B cell (primary cell): ENCODE measurements at regions not wholly inside any gene's neighbourhood (a gene's known extent, or its start where the extent isn't known, plus 50 kb on each side); places are given as distances from the start of the nearest gene placed in this dataset.

Experiments
- ATAC-seq: fragments of 200-7000 bp; cut with Tn5 transposase; one replicate; pipeline ENCODE4 v1.10.0; 2021; ENCODE audit warnings: low read depth, mild to moderate bottlenecking, moderate number of reproducible peaks, moderate library complexity
- CTCF ChIA-PET: fragments of 350-600 bp; sonication (Branson Sonifier 250); formaldehyde crosslinking; loops from one replicate; lab custom pipeline; 2021; ENCODE audit warnings: antibody characterized with exemption, inconsistent platforms; lab: Charles Lee
- POLR2A ChIA-PET: fragments of 350-600 bp; sonication (Branson Sonifier 250); formaldehyde crosslinking; loops from one replicate; lab custom pipeline; 2021; ENCODE audit warnings: antibody characterized with exemption; lab: Charles Lee
- DNase-seq: peaks from one replicate; pipeline ENCODE4 v3.0.0; 2013
- H2AFZ ChIP-seq: 2 replicates; pipeline ENCODE4 v1.6.1; 2012; ENCODE audit warnings: mild to moderate bottlenecking, low read depth, low read length; ENCODE audit not compliant: insufficient read depth, poor library complexity, severe bottlenecking
- H3K27ac ChIP-seq, 2 donors: 1 replicate in 1 of 2; 2 replicates in 1 of 2; pipeline ENCODE4 v1.5.1; 2012 to 2013; ENCODE audit warnings: low read length in 2 of 2, mild to moderate bottlenecking in 2 of 2, moderate library complexity in 1 of 2
- H3K27me3 ChIP-seq, 4 experiments: fragments of 200-600 bp in 1 of 4; sonication (generic) in 1 of 4; replicated peaks in 1 of 4; 1 replicate in 2 of 4; 2 replicates in 2 of 4; pipeline versions ENCODE4 v1.6.1 to v1.7.0; 2013 to 2016; ENCODE audit warnings: low read length in 3 of 4, mild to moderate bottlenecking in 2 of 4, mixed read lengths in 1 of 4, moderate library complexity in 1 of 4; ENCODE audit not compliant: insufficient read depth in 4 of 4, control insufficient read depth in 3 of 4; ENCODE audit errors: control extremely low read depth in 1 of 4
- H3K36me3 ChIP-seq, 2 experiments: replicated peaks in 1 of 2; 1 replicate in 1 of 2; 2 replicates in 1 of 2; pipeline versions ENCODE4 v1.6.1 to v1.7.1; 2013; ENCODE audit warnings: low read length in 1 of 2; ENCODE audit not compliant: insufficient read depth in 2 of 2, control insufficient read depth in 1 of 2; ENCODE audit errors: control extremely low read depth in 1 of 2, extremely low read depth in 1 of 2
- H3K4me1 ChIP-seq, 2 donors: fragments of 200-600 bp in 1 of 2; sonication (generic) in 1 of 2; 1 replicate in 1 of 2; 2 replicates in 1 of 2; pipeline versions ENCODE4 v1.5.1 to v1.6.1; 2013 to 2017; ENCODE audit warnings: low read length in 2 of 2; ENCODE audit not compliant: control insufficient read depth in 2 of 2, insufficient read depth in 2 of 2
- H3K4me2 ChIP-seq: replicated peaks from 2 replicates; pipeline ENCODE3; 2012; ENCODE audit warnings: mild to moderate bottlenecking, low read depth, low read length; ENCODE audit not compliant: poor library complexity, severe bottlenecking
- H3K4me3 ChIP-seq, 5 experiments: fragments of 200-600 bp in 1 of 5; sonication (generic) in 1 of 5; 1 replicate in 3 of 5; 2 replicates in 2 of 5; pipeline versions ENCODE4 v1.5.1 to v1.7.0; 2011 to 2016; ENCODE audit warnings: low read length in 4 of 5, mild to moderate bottlenecking in 4 of 5, low read depth in 2 of 5, control low read depth in 1 of 5, moderate library complexity in 1 of 5; ENCODE audit not compliant: insufficient read depth in 1 of 5; ENCODE audit errors: control extremely low read depth in 1 of 5, extremely low read depth in 1 of 5
- H3K79me2 ChIP-seq: fragments of 200-600 bp; sonication (generic); one replicate; pipeline ENCODE4 v1.6.0; 2016; ENCODE audit warnings: low read length; ENCODE audit not compliant: control insufficient read depth, insufficient read depth
- H3K9ac ChIP-seq: fragments of 200-600 bp; sonication (generic); 2 replicates; pipeline ENCODE4 v1.6.1; 2017; ENCODE audit warnings: mild to moderate bottlenecking, low read length, moderate library complexity
- H3K9me3 ChIP-seq, 3 donors: one replicate each; pipeline versions ENCODE4 v1.6.1 to v1.7.1; 2013; ENCODE audit warnings: low read length in 2 of 3; ENCODE audit not compliant: control insufficient read depth in 2 of 3, insufficient read depth in 1 of 3; ENCODE audit errors: control extremely low read depth in 1 of 3
- H4K20me1 ChIP-seq: 2 replicates; pipeline ENCODE4 v1.6.0; 2012; ENCODE audit warnings: mild to moderate bottlenecking, low read length; ENCODE audit not compliant: insufficient read depth, control insufficient read depth, poor library complexity, severe bottlenecking
- H3K27ac Mint-ChIP-seq: one replicate; pipeline ENCODE4 v1.8.0; 2021; ENCODE audit warnings: mixed read lengths
- H3K27me3 Mint-ChIP-seq: one replicate; pipeline ENCODE4 v1.8.0; 2021; ENCODE audit warnings: mixed read lengths
- H3K4me1 Mint-ChIP-seq: one replicate; pipeline ENCODE4 v1.8.0; 2021; ENCODE audit warnings: mixed read lengths
- H3K4me3 Mint-ChIP-seq: one replicate; pipeline ENCODE4 v1.8.0; 2021; ENCODE audit warnings: mixed read lengths
- H3K9me3 Mint-ChIP-seq: one replicate; pipeline ENCODE4 v1.8.0; 2022; ENCODE audit warnings: mixed read lengths; ENCODE audit not compliant: insufficient read depth
- EZH2 ChIP-seq: IDR thresholded peaks from 2 replicates; pipeline ENCODE4 v1.6.1; 2012; ENCODE audit warnings: borderline replicate concordance, low read depth, mild to moderate bottlenecking, moderate library complexity, low read length; ENCODE audit not compliant: insufficient read depth, poor library complexity, severe bottlenecking
- WGBS: methylation state at CpG from one replicate; pipeline ENCODE4 v1.1.5; 2013; ENCODE audit warnings: missing lambda C conversion rate; ENCODE audit not compliant: insufficient coverage; 5-methylcytosine and 5-hydroxymethylcytosine counted together
- intact Hi-C: fragments of 100-400 bp; cut with micrococcal nuclease; formaldehyde crosslinking; loops from one replicate; pipeline ENCODE4 v1.10.0; 2022
- TF ChIP-seq, protein P1 (sequence below): fragments of 200-600 bp; IDR thresholded peaks from one replicate; pipeline ENCODE4 v1.8.0; 2022; ENCODE audit warnings: antibody characterized with exemption, mild to moderate bottlenecking

DNA sequence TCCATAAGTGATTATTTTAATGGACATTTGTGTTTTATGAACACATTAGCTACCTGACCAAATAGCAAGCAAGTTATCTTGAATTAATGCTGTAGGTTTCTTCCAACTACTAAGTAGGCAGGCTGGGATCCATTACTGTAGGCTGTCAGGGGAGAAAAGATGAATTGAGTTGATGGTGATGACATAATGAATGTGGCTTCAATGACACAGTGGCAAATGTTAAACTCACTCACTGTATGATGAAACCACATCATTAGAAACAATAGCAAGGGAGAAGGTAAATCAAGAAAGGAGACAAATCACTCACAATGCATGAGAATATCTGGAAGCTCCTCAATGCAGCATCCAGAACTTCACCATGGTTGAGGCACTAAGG lies 529.7 kb upstream of the CITED2 start:
- no peak for DNase-seq
- TF ChIP-seq, protein P1, sequence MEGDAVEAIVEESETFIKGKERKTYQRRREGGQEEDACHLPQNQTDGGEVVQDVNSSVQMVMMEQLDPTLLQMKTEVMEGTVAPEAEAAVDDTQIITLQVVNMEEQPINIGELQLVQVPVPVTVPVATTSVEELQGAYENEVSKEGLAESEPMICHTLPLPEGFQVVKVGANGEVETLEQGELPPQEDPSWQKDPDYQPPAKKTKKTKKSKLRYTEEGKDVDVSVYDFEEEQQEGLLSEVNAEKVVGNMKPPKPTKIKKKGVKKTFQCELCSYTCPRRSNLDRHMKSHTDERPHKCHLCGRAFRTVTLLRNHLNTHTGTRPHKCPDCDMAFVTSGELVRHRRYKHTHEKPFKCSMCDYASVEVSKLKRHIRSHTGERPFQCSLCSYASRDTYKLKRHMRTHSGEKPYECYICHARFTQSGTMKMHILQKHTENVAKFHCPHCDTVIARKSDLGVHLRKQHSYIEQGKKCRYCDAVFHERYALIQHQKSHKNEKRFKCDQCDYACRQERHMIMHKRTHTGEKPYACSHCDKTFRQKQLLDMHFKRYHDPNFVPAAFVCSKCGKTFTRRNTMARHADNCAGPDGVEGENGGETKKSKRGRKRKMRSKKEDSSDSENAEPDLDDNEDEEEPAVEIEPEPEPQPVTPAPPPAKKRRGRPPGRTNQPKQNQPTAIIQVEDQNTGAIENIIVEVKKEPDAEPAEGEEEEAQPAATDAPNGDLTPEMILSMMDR, result no peak
- no peak for TF ChIP-seq EZH2
- Histone ChIP-seq H3K27ac (peak overlapping the region in 1 of 2 donors; percentile 58), H3K4me2 (peak overlapping the region; percentile 44), H2AFZ (no peak overlapping the region), H3K4me3 (no peak overlapping the region), H3K9ac (no peak overlapping the region), H3K27me3 (no peaks in the 10 kb centered on the region), H3K36me3 (no peaks in the 10 kb centered on the region), H4K20me1 (no peaks in the 10 kb centered on the region), H3K79me2 (no peaks in the 10 kb centered on the region), H3K4me1 (peaks cover 0 to 14% of the 10 kb centered on the region in 2 donors), H3K9me3 (no peaks in the 10 kb centered on the region)
- POLR2A ChIA-PET, result no interaction called here
- no peaks in the 10 kb centered on the region for H3K27me3 Mint-ChIP-seq
- intact Hi-C loops, result no loop called here
- peak overlapping the region; percentile 47 for H3K27ac Mint-ChIP-seq
- no peaks in the 10 kb centered on the region for H3K9me3 Mint-ChIP-seq
- ATAC-seq, result no peak
- H3K4me1 Mint-ChIP-seq, result peaks cover 15% of the 10 kb centered on the region
- H3K4me3 Mint-ChIP-seq, result no peak overlapping the region
- CTCF ChIA-PET, result interaction anchor here (0.9 to 2.3 kb wide), 2 partner anchors 15 to 22 kb away, joined by 3 to 7 read pairs; no protein-coding TSS in a partner anchor

DNA sequence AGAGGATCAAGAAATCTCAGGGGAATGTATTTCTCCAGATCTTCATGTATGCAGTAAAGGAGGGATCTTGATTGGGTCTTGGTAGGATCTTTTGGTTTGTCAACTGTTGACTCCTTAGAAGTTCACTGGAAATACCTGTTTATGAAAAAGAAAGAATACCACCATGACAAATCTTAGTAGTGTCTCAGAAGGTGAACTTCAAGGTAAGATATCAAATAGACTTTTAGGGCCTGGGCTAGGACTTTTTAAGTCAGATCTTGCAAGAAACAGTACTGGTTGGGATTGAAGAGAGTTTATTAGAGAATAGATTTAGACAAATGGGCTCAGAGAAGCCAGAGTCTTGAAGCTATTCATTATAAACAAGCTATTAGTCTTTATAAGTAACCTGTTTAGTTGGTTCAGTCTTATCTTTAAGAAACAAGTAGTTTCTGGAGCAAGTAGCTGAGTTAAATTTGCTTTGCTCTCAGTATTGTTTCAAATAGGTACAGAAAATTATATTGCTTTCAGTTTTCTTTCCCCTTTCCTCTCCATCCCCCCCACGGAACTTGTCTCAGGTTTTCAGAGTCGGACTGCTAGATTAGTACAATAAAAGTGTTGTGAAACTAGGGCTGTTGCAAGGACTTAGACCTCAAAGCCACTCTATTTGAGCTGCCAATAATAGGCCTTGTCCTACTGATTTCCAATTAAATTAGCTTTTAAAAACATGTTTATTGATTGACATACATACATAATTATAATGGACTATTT lies 529.1 kb upstream of the CITED2 start:
- Histone ChIP-seq H3K4me2 (peak overlapping the region; percentile 44), H3K4me1 (peaks cover 0 to 14% of the 10 kb centered on the region in 2 donors), H2AFZ (peak overlapping the region; percentile 68), H4K20me1 (no peaks in the 10 kb centered on the region), H3K4me3 (peak overlapping the region in 1 of 5 experiments; percentile 11), H3K9me3 (no peaks in the 10 kb centered on the region), H3K36me3 (no peaks in the 10 kb centered on the region), H3K79me2 (no peaks in the 10 kb centered on the region), H3K27me3 (no peaks in the 10 kb centered on the region), H3K27ac (peak overlapping the region; percentile 58 to 64), H3K9ac (peak overlapping the region; percentile 18)
- DNase-seq (peak; percentile 62), ATAC-seq (peak; percentile 73)
- peaks cover 15% of the 10 kb centered on the region for H3K4me1 Mint-ChIP-seq
- WGBS, result no CpG with 5 or more reads among the region's 2 CpGs
- intact Hi-C loops, result no loop called here
- H3K9me3 Mint-ChIP-seq, result no peaks in the 10 kb centered on the region
- peak overlapping the region; percentile 0 for H3K4me3 Mint-ChIP-seq
- no peak for TF ChIP-seq EZH2
- TF ChIP-seq, protein P1, result no peak
- ChIA-PET POLR2A (no interaction called here), CTCF (interaction anchor here (0.9 to 2.3 kb wide), 2 partner anchors 15 to 21 kb away, joined by 3 to 7 read pairs; no protein-coding TSS in a partner anchor)
- no peaks in the 10 kb centered on the region for H3K27me3 Mint-ChIP-seq
- peak overlapping the region; percentile 55 for H3K27ac Mint-ChIP-seq
